ENCODE measurements at regions not wholly inside any gene's neighbourhood (a gene's known extent, or its start where the extent isn't known, plus 50 kb on each side); places are given as distances from the start of the nearest gene placed in this dataset.
"Not testable (repeated sequence)": the region's sequence is repeated elsewhere in the genome, so short reads cannot be mapped to it uniquely, and the experiment has no call there.

DNA sequence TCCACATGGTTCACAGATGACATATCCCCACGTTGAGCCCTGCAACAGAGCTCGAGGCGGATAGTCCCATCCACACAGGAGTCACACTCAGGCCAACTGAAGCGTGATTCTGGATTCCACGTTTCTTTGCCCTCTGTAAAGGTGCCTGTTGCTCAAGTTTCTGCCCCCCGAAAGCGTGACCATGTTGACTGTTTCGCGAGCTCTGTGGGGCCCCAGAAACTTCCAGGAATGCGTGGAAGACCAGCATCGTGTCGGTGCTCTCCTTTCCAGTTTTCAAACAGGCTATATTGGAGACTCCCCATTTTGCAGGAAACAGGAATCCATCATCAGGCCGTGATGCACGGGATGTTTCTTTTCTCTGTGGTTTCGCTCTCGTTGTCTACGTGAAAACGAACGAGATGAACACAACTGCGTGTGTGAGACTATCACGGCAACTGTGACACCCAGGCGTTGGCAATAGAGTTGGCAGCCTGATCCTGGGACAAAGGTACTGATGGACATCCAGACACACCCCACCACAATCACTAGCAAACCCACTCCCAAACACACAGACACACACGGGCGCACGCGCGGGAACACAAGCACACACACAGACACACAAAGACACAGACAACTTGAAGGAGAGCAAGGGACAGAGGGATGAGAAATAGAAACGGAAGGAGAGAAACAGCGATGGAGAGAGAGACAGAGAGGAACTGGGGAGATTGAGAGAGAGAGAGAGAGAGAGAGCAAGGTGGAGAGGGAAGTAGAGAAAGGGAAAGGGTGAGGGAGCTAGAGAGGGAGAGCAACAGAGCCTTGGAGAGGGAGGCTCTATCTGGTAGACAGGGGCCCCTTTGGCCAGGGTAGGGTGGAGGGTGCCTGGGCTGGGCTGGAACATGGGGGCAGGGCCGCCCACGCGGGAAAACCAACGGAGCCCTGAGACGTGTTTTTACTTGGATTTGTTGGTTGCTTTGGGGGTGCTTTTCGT is 1609.3 kb downstream of the SPATA31A7 start:
- peak; percentile 30 to 61 for DNase-seq

DNA sequence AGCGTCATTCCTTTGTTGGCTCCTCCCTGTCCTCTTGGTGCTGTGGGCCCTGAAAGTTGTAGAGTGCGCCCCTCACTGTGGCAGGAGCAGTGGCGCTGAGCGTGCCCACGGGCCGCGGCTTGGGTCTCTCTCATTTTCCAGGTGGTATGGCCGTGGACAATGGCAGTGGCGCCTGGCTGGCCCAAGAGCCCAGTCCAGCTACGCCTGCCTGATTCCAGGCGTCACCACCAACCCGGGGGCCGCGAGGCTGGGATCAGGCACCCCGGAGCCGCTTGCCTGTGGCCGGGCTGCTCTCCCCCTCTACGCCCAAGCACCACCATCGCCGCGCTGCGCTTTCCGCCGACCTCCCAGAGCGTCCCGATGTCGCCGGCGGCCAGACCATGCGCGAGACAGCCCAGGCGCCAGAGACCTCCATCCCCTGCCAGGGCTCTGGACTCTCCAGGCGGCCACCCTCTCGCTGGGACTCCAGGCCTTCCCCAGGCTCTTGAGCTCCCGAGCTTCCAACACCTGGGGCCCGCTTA is 1610.1 kb downstream of the SPATA31A7 start:
- peak in 1 of 2 donors; percentile 36 for DNase-seq

DNA sequence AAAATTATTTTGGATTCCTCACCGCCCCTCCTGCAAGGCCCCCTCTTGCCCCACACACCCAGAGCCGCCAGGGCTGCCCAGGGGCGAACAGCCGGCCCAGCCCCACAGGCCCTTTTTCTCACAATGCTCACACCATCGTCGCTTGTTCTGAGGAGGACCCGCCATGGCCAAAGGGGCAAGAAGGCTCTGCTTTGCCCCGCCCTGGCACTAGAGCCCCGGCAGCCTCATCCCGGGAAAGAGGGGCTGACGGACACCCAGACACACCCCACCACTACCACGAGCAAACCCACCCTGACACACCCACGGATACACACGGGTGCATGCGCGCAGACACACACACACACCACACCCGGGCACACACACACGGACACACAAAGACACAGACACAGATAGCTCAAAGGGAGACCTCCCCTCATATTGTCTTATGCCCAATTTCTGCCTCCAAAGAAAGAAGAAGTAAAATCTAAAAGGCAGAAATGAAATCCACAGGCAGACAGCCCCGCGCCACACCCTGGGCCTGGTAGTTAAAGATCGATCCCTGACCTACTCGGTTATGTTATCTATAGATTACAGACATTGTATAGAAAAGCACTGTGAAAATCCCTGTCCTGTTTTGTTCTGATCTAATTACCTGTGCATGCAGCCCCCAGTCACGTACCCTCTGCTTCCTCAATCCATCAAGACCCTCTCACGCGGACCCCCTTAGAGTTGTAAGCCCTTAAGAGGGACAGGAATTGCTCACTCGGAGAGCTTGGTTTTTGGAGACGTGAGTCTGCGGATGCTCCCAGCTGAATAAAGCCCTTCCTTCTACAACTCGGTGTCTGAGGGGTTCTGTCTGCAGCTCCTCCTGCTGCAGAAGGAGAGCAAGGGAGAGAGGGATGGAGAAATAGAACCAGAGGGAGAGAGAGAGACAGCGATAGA is 1610.9 kb downstream of the SPATA31A7 start:
- DNase-seq = peak in 1 of 2 donors; percentile 44

DNA sequence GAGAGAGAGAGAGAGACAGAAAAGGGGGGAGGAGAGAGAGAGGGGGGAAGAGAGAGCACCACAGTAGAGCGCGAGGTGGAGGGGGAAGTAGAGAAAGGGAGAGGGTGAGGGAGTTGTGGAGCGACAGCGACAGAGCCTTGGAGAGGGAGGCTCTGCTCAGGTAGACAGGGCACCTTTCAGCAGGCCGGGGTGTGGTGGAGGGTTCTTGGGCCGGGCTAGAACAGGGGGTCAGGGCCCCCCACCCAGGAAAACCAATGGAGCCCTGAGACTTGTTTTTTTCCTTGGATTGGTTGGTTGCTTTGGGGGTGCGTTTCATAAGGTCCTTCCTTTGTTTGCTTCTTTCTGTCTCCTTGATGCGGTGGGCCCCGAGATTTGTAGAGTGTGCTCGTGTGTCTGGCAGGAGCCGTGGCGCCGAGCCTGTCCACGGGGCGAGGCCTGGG is 1611.6 kb downstream of the SPATA31A7 start:
- peak in 1 of 2 donors; percentile 44 for DNase-seq

DNA sequence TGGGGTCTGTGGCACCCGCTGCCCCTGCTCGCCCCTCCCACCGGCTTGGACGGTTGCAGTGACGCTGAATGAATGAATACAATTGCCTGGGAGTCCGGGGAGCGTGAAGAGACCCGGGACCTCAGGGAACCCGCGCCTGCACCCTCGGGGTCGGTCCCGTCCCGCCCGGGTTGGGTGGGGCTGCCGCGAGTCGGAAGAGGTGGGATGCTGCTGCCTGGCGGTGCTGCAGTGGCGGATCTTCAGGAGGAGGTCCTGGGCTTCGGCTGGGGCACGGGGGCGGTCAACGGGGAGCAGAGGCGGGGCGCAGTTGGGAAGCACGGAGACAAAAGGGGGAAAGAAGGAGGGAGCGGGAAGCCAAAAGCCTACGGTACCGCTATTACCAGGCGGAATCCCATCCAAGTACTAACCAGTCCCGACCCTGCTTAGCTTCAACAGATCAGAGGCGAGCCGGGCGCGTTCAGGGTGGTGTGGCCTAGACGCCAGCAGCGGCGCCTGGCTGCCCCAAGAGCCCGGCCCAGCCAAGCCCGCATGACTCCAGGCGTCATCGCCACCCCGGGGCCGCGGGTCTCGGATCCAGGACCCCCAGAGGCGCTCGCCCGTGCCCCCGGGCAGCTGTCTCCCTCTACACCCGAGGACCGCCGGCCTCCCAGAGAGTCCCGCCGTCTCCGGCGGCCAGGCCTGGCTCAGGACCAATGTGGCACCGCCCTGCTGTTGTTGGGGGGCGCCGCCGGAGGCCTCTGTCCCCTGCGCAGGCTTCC is 1612.3 kb downstream of the SPATA31A7 start:
- DNase-seq = peak; percentile 75 to 83

DNA sequence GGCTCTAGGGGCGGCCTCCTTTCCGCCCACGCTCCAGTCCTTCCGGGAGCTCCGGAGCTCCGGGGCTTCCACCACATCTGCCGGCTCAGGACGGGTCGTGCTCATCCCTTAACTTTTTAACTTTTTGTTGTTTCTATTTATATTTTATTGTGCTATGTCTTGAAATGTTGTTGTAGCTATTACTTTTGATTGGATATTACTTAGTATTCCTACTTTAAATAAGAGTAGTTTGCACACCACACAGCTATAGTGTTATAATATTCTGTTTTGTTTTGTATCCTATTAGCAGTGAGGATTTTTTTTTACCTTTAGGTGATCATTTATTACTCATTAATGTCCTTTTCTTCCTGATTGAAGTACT is 1612.9 kb downstream of the SPATA31A7 start:
- not testable (repeated sequence) for DNase-seq

DNA sequence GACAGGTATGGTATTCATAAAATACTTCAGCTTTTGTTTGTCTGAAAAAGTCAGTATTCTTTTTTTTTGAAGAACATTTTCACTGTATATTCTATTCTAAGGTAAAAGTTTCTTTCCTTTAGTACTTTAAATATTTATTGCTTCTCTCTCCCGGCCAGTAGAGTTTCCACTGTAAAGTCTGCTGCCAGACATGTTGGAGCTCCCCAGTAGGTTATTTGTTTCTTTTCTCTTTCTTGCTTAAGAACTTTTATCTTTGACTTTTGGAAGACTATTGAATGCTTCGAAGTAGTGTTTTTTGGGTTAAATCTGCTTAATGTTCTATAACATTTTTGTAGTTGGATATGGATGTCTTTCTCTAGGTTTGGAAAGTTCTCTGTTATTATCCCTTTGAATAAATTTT is 1613.3 kb downstream of the SPATA31A7 start:
- not testable (repeated sequence) for DNase-seq

DNA sequence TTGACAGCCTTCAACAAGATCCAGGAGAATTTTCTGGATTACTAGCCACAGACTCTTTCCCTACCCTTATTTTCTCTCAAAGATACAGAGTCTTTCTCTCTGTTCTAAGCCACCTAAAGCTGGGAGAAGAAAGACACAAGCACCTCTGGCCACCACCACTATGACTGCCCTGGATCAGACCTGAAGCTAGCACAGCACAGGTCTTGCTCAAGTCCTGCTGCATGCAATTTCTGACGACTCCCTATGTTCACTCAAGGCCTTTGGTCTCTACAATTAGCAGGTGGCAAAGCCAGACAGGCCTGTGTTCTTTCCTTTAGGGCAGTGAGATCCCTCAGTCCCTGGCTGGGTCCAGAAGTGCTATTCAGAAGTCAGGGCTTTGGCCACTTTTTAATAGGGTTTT is 1614.5 kb downstream of the SPATA31A7 start:
- DNase-seq = not testable (repeated sequence)

DNA sequence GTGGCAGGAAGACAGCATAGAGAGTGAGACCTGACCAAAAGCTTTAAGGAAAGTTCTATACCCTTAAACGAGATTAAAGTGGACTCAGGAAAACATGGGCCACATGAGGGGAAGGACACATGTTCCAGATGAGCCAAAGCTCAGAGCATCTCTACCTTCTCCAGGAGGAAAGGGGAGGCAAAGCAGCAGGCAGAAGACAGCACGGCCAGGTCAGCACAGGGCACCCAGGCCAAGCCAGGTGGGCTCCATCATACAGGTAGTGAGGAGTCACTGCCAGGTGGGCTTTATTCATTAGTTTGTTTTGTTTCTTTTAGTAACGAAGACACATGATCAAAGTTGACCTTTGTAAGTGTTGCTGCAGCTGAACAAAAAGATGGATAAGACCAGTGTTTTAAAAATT is 1617.6 kb downstream of the SPATA31A7 start:
- DNase-seq = not testable (repeated sequence)

DNA sequence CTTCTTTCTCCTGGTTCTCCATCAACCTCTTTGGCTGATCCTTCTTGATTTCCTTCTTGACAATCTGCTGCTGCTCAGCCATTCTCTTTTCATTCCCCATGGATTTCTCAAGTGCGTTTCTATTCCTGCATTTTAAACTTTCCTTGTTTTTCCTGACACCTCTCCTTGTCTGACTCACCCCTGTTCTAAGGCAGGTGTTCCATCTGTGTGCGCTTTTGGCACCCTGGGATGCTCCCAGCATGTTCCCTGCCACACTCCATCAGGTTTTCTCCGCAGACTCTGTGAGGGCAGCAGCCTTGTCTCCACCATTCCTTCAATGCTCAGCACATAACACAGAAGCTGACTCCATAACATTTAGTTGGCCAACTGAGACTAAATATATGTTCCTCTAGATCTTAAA is 1618.2 kb downstream of the SPATA31A7 start:
- DNase-seq = not testable (repeated sequence)

DNA sequence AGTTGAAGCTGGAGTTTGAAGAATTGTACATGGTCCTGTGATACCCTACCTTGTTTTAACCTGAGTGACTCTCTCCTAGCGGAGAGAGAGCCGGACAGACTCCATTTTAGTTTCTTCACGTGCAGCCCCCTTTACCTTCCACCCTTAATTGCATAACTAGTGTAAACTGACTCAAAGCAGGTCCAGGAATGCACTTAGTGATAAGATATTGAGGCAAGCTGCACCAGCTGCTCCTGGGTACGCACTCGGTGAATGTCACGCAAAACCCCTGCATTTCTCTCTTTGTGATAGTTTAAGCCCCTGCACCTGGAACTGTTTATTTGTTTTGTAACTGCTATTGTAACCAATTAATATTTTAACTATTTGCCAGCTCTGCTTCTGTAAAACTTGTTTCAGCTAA is 1620.5 kb downstream of the SPATA31A7 start:
- not testable (repeated sequence) for DNase-seq

DNA sequence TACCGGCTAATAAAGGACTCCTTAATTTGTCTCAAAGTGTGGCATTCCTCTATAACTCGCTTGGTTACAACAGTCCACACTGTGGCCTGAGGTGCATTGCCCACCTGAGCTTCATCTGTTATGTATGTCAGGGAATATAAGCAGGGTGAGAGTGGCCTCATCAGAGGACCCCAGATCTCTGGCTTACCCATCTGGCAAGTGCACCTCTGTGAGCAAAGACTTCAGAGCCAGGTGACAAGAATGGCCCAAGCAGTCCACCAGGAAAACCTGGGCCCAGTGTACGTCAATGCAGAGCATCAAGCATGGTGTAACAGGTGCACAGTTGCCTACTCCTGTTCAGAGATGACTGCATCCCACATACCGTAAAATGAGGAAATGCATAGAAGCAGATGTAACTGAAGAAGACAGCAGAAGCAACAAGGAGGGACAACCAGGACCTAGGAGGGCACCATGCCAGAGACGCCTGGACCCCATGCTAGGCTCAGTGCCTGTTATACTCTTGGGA is 1621.0 kb downstream of the SPATA31A7 start:
- DNase-seq = not testable (repeated sequence)

DNA sequence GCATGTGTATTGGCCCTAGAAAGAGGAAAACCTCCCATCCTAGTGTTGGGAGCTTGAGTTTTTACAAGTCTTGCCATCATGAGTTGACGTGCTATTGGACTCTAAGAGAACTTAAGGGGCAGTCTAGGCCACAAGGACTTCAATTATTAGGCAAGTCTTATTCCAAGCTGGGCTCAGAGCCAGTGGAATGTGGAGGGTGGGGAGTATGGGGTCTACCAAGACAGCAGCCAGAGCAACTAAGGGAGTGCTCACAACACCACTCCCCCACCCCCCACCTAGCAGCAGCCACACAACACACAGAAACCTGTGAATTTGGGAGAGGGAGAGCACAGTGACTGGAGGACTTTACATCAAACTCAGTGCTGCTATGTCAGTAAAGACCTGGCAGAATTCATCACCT is 1625.6 kb downstream of the SPATA31A7 start:
- DNase-seq = not testable (repeated sequence)

DNA sequence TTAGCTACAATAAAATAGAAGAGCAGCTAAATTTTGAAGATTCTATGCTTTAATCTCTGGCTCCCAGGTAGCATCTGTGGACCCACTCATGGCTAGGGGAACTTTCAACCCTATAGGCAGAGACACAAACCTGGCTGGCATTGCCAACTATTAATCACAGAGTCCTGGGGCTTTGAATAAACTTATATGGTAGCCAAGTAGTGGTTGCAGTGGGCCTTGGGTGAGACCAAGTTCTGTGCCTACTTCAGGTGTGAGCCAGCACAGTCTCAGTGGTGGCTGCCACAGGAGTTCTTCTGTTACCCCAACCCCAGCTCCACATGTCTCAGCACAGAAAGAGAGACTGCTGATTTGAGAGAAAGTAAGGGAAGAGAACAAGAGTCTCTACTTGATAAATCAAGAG is 1626.5 kb downstream of the SPATA31A7 start:
- DNase-seq = not testable (repeated sequence)

DNA sequence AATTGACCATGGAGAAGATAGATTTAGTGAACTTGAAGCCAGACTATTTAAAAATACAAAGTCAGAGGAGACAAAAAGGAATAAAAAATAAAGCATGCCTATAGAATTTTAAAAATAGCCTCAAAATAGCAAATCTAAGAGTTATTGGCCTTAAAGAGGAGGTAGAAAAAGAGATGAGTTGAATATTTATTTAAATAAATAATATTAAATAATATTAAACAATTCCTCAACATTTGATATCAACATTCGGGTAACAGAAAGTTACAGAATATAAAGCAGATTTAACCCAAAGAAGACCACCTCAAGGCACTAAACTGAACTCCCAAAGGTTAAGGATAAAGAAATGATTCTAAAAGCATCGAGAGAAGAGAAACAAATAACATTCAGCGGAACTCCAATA is 1627.4 kb downstream of the SPATA31A7 start:
- DNase-seq = not testable (repeated sequence)

DNA sequence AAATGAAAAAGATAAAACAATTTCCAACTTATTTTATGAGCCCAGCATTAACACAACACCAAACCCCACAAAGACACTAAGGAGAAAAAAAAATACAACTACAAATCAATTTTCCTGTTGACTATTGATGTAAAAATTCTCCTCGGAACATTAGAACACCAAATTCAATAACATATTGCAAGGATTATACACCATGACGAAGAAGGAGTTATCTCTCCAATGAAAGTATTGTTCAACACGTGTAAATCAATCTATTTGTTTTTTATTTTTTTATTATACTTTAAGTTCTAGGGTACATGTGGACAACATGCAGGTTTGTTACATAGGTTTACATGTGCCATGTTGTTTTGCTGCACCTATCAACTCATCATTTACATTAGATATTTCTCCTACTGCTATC is 1632.3 kb downstream of the SPATA31A7 start:
- DNase-seq = not testable (repeated sequence)

DNA sequence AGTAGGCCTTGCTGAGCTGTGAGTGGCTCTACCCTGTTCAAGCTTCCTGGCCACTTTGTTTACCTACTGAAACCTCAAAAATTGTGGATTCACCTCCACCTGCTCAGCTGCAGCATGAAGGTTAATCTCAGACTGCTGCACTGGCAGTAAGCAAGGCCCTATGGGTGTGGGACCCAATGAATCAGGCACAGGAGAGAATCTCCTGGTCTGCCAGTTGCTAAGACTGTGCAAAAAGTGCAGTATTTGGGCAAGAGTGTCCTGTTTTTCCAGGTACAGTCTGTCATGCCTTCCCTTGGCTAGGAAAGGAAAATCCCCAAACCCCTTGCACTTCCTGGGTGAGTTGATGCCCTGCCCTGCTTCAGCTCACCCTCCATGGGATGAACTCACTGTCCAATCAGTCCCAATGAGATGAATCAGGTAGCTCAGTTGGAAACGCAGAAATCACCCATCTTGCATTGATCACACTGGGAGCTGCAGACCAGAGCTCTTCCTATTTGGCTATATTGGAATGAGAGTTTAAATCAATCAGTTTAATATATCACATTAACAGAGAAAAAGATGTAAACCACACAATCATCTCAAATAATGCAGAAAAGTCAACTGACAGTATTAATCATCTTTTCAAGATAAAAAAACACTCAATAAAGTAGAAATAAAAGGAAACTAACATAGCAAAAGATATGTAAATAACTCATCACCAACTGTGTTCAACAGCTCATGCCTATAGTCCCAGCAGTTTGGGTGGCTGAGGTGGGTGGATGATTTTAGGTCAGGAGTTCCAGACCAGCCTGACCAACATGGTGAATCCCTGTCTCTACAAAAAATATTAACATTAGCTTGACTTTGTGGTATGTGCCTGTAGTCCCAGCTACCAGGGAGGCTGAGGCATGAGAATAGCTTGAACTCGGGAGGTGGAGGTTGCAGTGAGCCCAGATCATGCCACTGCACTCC is 1638.4 kb downstream of the SPATA31A7 start:
- not testable (repeated sequence) for DNase-seq

DNA sequence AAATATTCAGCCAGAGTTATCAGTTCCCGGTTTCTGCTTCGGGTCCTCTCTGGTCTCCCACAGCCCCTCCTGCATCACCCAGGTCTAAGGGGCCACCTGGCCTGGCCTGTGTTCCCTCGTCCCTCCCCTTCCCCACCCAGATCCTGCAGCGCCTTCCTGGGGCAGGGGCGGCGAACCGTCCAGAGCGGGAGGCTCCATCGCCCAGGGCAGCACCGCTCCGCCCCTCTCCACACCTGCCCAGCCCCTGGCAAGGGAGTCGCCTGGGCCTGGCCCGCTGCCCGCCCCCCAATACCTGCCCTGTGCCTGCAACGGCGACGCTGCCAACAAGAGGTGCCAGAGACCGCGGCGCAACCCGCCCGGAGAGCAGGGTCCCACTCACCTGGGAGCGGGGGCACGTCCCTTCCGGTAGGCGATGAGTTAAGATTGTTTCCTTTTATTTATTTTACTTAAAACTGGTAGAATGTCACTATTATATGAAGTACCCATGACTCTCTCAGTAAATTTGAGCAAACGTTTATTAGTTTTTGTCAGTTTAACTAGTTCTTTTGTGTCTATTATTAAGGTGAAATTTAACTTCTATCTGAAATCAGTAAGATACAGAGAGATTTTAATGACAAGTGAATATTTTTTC is 1641.1 kb downstream of the SPATA31A7 start:
- DNase-seq = not testable (repeated sequence)

DNA sequence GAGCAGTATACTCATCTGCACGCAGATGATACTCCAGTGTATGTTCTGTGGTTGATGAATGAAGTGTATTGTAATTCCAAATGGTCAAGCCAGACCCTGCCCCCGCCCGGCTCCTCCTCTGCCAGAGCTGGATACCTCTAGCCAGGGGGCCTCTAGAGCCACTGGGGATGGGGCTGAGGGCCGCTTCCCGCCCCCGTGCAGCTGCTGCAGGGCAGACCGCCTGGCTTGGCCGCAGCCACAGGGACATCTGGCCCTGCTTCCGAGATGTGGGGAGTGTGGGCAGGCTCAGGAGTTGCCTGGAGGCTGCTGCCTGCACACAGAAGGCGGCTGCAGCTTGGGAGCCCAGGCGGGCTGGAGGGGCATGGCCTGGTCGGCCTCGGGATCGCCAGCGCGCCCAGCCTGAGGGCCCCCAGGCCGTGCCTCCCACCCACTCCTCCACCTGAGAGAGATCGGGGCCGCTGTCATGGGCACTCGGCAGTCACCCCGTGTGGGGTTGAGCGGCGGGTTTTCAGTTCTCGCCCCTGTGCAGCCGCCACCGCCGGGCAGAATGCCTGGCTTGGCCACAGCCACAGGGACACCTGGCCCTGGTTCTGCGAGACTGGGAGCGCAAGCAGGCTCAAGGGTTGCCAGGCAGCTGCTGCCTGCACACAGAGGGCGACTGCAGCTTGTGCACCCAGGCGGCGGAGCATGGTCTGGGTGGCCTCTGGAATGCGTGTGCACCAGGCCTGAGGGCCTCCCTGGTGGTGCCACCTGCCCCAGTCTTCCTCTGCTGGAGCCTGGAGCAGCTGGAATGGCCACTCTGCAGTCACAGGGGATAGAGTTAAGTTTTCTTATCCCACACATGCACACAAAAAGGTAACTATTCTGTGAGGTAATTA is 1643.7 kb downstream of the SPATA31A7 start:
- DNase-seq = not testable (repeated sequence)

All from CD4-positive, alpha-beta T cell treated with Interleukin-1 beta for 1 hour (primary cell).